ENCODE measurements at regions not wholly inside any gene's neighbourhood (a gene's known extent, or its start where the extent isn't known, plus 50 kb on each side); places are given as distances from the start of the nearest gene placed in this dataset.

DNA sequence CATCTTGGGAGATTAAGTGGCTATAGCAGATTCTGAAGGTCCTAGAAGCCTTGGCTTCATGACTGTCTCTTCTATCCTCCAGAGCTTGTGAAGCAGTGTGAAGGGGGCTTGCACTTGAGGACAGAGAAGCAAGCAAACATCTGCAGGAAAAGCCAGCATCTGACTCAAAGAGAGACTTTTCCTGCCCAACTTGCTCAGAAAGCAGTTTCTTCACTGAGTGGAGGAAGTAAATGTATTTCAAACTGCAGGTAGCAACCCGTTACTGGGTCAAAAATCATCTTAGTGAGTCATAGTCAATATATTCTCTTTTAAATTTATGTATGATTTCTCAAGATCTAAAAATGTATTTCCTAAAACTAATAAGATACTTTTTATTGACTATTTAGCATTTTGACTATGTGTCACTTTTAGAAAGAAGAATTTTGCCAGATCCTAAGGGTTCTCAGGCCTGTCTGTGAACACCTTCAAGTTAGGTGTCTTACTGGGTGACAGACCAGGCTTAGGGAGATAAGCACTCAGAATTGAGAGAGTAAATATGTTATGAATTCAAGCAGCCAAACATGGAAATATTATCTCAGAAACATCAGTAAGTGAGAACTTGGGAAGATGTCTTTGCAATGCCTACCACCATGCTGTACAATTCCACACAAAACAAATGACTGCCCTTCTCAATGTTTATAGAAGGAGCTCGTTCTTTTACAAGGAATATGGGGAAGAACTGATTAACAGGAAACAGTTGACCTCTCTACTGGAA lies 72.6 kb upstream of the DMAC1 start:
- no peaks in the 10 kb centered on the region for H3K27me3 Mint-ChIP-seq (ENCODE audit: low read depth, poor library complexity)
- no peak overlapping the region for H3K4me3 Mint-ChIP-seq
- peaks cover 16% of the 10 kb centered on the region for H3K9me3 Mint-ChIP-seq
- H3K4me1 Mint-ChIP-seq = no peaks in the 10 kb centered on the region
- TF ChIP-seq, protein P1, sequence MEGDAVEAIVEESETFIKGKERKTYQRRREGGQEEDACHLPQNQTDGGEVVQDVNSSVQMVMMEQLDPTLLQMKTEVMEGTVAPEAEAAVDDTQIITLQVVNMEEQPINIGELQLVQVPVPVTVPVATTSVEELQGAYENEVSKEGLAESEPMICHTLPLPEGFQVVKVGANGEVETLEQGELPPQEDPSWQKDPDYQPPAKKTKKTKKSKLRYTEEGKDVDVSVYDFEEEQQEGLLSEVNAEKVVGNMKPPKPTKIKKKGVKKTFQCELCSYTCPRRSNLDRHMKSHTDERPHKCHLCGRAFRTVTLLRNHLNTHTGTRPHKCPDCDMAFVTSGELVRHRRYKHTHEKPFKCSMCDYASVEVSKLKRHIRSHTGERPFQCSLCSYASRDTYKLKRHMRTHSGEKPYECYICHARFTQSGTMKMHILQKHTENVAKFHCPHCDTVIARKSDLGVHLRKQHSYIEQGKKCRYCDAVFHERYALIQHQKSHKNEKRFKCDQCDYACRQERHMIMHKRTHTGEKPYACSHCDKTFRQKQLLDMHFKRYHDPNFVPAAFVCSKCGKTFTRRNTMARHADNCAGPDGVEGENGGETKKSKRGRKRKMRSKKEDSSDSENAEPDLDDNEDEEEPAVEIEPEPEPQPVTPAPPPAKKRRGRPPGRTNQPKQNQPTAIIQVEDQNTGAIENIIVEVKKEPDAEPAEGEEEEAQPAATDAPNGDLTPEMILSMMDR (IDR thresholded peaks at IDR 0.05) = no peak
- peaks cover 9% of the 10 kb centered on the region for H3K36me3 Mint-ChIP-seq (ENCODE audit: low read depth)
- DNase-seq = no peak
- no peak overlapping the region for H3K27ac Mint-ChIP-seq

DNA sequence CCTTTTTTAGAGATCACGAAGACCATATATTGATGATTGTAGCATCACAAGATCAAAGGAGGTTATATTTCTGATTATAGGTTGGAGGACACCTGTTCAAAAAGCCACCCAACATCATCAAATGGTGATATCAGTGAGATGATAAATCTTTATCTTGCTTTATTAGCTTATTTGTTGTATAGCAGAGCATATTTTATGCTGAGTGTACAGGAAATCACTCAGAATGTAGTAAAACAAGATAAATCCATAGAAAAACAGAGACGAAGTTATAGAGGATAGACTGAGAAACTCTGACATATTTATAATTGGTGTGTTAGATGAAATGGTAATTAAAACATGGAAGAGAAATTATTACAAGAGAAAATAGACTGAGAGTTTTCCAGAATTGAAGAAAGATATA lies 69.8 kb upstream of the DMAC1 start:
- Mint-ChIP-seq H3K27ac (no peak overlapping the region), H3K36me3 (ENCODE audit: low read depth) (no peaks in the 10 kb centered on the region), H3K4me1 (no peaks in the 10 kb centered on the region), H3K27me3 (ENCODE audit: low read depth, poor library complexity) (no peaks in the 10 kb centered on the region), H3K4me3 (no peak overlapping the region), H3K9me3 (peaks cover 21% of the 10 kb centered on the region)
- DNase-seq = no peak
- TF ChIP-seq, protein P1 (IDR thresholded peaks at IDR 0.05) = no peak

DNA sequence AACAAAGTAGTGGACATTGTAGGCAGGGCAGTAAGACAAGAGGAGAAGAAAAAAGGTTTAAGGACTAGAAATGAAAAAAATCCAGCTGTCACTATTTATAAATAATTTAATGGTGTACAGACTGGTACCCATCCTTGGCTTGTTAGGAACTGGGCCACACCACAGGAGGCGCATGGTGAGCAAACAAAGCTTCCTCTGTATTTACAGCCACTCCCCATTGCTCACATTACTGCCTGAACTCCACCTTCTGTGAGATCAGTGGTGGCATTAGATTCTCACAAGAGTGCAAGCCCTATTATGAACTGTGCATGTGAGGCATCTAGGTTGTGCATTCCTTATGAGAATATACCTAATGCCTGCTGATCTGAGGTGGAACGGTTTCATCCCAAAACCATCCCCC lies 62.6 kb upstream of the DMAC1 start:
- Mint-ChIP-seq H3K27ac (no peak overlapping the region), H3K9me3 (peaks cover 23% of the 10 kb centered on the region), H3K4me1 (peaks cover 7% of the 10 kb centered on the region), H3K27me3 (ENCODE audit: low read depth, poor library complexity) (no peaks in the 10 kb centered on the region), H3K36me3 (ENCODE audit: low read depth) (no peaks in the 10 kb centered on the region), H3K4me3 (no peak overlapping the region)
- no peak for DNase-seq
- TF ChIP-seq, protein P1 (IDR thresholded peaks at IDR 0.05) = no peak

DNA sequence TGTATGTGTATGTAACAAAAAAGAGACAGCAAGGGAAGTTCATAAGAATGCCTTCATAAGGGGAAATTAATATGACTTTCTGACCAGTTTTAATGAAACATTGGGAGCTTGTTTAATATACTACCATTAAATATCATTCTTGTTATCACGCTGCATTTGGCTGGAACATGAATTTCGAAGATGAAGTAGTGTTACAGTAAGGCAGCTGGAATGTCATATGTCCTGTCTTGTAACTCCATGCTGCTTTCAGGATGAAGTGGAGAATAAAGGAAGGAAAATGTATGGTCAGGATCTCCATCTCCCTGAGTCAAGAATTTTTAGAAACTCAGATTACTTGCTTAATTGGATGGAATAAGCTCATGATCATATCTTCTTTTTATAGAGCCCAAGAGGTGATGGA lies 61.5 kb upstream of the DMAC1 start:
- TF ChIP-seq, protein P1 (IDR thresholded peaks at IDR 0.05) = no peak
- H3K27me3 Mint-ChIP-seq (ENCODE audit: low read depth, poor library complexity) = no peaks in the 10 kb centered on the region
- DNase-seq = no peak
- H3K36me3 Mint-ChIP-seq (ENCODE audit: low read depth) = no peaks in the 10 kb centered on the region
- peaks cover 7% of the 10 kb centered on the region for H3K4me1 Mint-ChIP-seq
- peaks cover 18% of the 10 kb centered on the region for H3K9me3 Mint-ChIP-seq
- no peak overlapping the region for H3K27ac Mint-ChIP-seq
- no peak overlapping the region for H3K4me3 Mint-ChIP-seq

DNA sequence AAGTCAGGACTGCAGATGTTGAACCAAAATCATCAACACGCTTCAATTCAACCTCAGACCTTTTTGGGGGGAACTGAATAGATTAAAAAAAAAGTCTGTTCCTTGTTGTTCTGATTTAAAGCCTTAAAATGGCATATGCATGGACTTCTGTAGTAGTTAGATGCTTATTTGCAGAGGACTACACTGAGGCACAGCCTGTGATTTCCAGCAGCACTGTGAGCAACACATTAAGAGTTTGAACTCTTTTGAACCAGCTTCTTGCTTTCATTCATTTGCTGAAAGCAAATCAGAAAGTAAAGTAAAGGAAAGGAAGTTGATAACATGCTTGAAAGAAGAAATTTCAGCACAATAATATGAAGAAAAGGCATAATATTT lies 60.7 kb upstream of the DMAC1 start:
- H3K36me3 Mint-ChIP-seq (ENCODE audit: low read depth) = no peaks in the 10 kb centered on the region
- H3K27me3 Mint-ChIP-seq (ENCODE audit: low read depth, poor library complexity) = no peaks in the 10 kb centered on the region
- no peak for DNase-seq
- TF ChIP-seq, protein P1 (IDR thresholded peaks at IDR 0.05) = no peak
- peaks cover 13% of the 10 kb centered on the region for H3K9me3 Mint-ChIP-seq
- peaks cover 7% of the 10 kb centered on the region for H3K4me1 Mint-ChIP-seq
- H3K27ac Mint-ChIP-seq = no peak overlapping the region
- no peak overlapping the region for H3K4me3 Mint-ChIP-seq

DNA sequence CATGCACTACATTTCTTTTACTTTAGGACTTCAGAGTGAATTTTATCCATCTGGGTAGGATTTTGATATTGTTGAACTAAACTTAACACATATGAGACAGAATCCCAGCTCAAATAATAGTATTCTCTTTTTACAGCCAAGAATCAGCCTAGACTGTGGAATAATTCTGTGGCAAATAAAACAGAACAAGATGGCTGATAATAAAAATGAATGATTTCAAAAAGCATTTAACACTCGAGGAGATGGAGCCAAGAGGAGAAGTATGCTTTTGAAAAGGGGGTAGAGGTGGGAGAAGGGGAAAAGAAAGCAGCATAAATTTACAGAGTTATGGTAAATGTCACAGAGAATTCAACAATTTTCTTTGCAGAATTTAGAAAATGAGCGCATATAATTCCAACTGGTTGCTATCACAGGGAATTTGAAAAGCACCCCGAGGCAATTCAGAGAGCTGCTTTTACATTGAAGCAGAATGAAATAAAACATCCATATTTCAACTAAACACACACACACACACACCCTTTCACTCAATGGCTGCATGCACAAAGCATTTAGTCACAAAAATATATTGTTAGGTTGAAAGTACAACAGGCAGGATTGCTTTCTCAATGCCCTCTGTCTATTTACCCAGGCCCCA lies 60.2 kb upstream of the DMAC1 start:
- TF ChIP-seq, protein P1 (IDR thresholded peaks at IDR 0.05) = no peak
- H3K27me3 Mint-ChIP-seq (ENCODE audit: low read depth, poor library complexity) = no peaks in the 10 kb centered on the region
- peaks cover 7% of the 10 kb centered on the region for H3K4me1 Mint-ChIP-seq
- H3K9me3 Mint-ChIP-seq = peaks cover 9% of the 10 kb centered on the region
- no peaks in the 10 kb centered on the region for H3K36me3 Mint-ChIP-seq (ENCODE audit: low read depth)
- no peak overlapping the region for H3K4me3 Mint-ChIP-seq
- H3K27ac Mint-ChIP-seq = no peak overlapping the region
- no peak for DNase-seq

All from nephron progenitor cell (in vitro differentiated cells).